ENCODE measurements at regions not wholly inside any gene's neighbourhood (a gene's known extent, or its start where the extent isn't known, plus 50 kb on each side); places are given as distances from the start of the nearest gene placed in this dataset.

GRCh38 chr4:31592293-31592692, 872.1 kb downstream of the PCDH7 start:
- WGBS (ENCODE audit: insufficient coverage, low coverage, low lambda C conversion rate, missing lambda C conversion rate) = 13% methylated on average over 2 of the region's 2 CpGs
- no peaks in the 10 kb centered on the region for H3K27me3 ChIP-seq
- DNase-seq = no peak
- intact Hi-C loops (cut with DNase I) = no loop called here
- H3K4me1 ChIP-seq = no peaks in the 10 kb centered on the region
- no peak overlapping the region for H3K27ac ChIP-seq
- no peaks in the 10 kb centered on the region for H3K36me3 ChIP-seq
- H3K4me3 ChIP-seq = no peak overlapping the region
- no peaks in the 10 kb centered on the region for H3K9me3 ChIP-seq
- no peak for TF ChIP-seq POLR2A (IDR thresholded peaks at IDR 0.05)
- no peak for TF ChIP-seq CTCF (IDR thresholded peaks at IDR 0.05)
- ATAC-seq = no peak

- no peak overlapping the region for H3K27ac ChIP-seq
- H3K27me3 ChIP-seq = no peaks in the 10 kb centered on the region
- WGBS (ENCODE audit: insufficient coverage, low coverage, low lambda C conversion rate, missing lambda C conversion rate) = 52% methylated on average over 2 of the region's 2 CpGs
- no peaks in the 10 kb centered on the region for H3K4me1 ChIP-seq
- no peak for DNase-seq
- TF ChIP-seq POLR2A (IDR thresholded peaks at IDR 0.05) = no peak
- TF ChIP-seq CTCF (IDR thresholded peaks at IDR 0.05) = no peak
- no peak for ATAC-seq
- intact Hi-C loops (cut with DNase I) = no loop called here
- H3K4me3 ChIP-seq = no peak overlapping the region
- H3K36me3 ChIP-seq = no peaks in the 10 kb centered on the region
- H3K9me3 ChIP-seq = no peaks in the 10 kb centered on the region
Measured at GRCh38 chr4:31595496-31595895, 875.3 kb downstream of the PCDH7 start.

- intact Hi-C loops (cut with DNase I) = no loop called here
- Histone ChIP-seq H3K9me3 (no peaks in the 10 kb centered on the region), H3K27me3 (no peaks in the 10 kb centered on the region), H3K27ac (no peak overlapping the region), H3K4me3 (no peak overlapping the region), H3K36me3 (no peaks in the 10 kb centered on the region), H3K4me1 (no peaks in the 10 kb centered on the region)
- WGBS (ENCODE audit: insufficient coverage, low coverage, low lambda C conversion rate, missing lambda C conversion rate) = 78% methylated on average over 1 of the region's 3 CpGs
- ATAC-seq = no peak
- DNase-seq = no peak
- TF ChIP-seq POLR2A (IDR thresholded peaks at IDR 0.05) (no peak), CTCF (IDR thresholded peaks at IDR 0.05) (no peak)
Measured at GRCh38 chr4:31598639-31599038, 878.5 kb downstream of the PCDH7 start.

- H3K9me3 ChIP-seq = no peaks in the 10 kb centered on the region
- no peak overlapping the region for H3K4me3 ChIP-seq
- H3K27ac ChIP-seq = no peak overlapping the region
- no peaks in the 10 kb centered on the region for H3K27me3 ChIP-seq
- H3K4me1 ChIP-seq = no peaks in the 10 kb centered on the region
- H3K36me3 ChIP-seq = no peaks in the 10 kb centered on the region
- TF ChIP-seq CTCF (IDR thresholded peaks at IDR 0.05) = no peak
- no peak for TF ChIP-seq POLR2A (IDR thresholded peaks at IDR 0.05)
- no peak for ATAC-seq
- DNase-seq = no peak
- intact Hi-C loops (cut with DNase I) = no loop called here
Measured at GRCh38 chr4:31601793-31602192, 881.6 kb downstream of the PCDH7 start.

- WGBS (ENCODE audit: insufficient coverage, low coverage, low lambda C conversion rate, missing lambda C conversion rate) = 40% methylated on average over 3 of the region's 7 CpGs
- intact Hi-C loops (cut with DNase I) = no loop called here
- no peaks in the 10 kb centered on the region for H3K36me3 ChIP-seq
- ATAC-seq (peak in 1 of 4 donors; percentile 23), DNase-seq (no peak)
- no peaks in the 10 kb centered on the region for H3K27me3 ChIP-seq
- no peaks in the 10 kb centered on the region for H3K4me1 ChIP-seq
- H3K9me3 ChIP-seq = no peaks in the 10 kb centered on the region
- no peak overlapping the region for H3K27ac ChIP-seq
- TF ChIP-seq CTCF (IDR thresholded peaks at IDR 0.05) = no peak
- TF ChIP-seq POLR2A (IDR thresholded peaks at IDR 0.05) = no peak
- no peak overlapping the region for H3K4me3 ChIP-seq
Measured at GRCh38 chr4:31613946-31614623, 893.9 kb downstream of the PCDH7 start.

All from right lobe of liver (tissue), 6 donors.